Lower leg skin (tissue), 4 donors: ENCODE measurements at regions not wholly inside any gene's neighbourhood (a gene's known extent, or its start where the extent isn't known, plus 50 kb on each side); places are given as distances from the start of the nearest gene placed in this dataset.

Source experiments
- DNase-seq, 2 donors: peaks; one replicate each; pipeline ENCODE4 v3.0.0-alpha.2; 2019; ENCODE audit warnings: low spot score in 2 of 2
- H3K4me3 ChIP-seq: fragments of 200-600 bp; sonication (generic); 2 replicates; pipeline ENCODE4 v1.5.1; 2017; ENCODE audit warnings: mild to moderate bottlenecking, low read depth; ENCODE audit not compliant: poor library complexity, severe bottlenecking
- CTCF ChIP-seq, 3 donors: fragments of 450-650 bp; IDR thresholded peaks; one replicate each; pipeline ENCODE4 v1.5.1; 2016; ENCODE audit warnings: antibody characterized with exemption in 3 of 3, mild to moderate bottlenecking in 3 of 3, moderate library complexity in 2 of 3
- POLR2A ChIP-seq, 2 donors: fragments of 450-650 bp; IDR thresholded peaks; one replicate each; pipeline ENCODE4 v1.6.1; 2016 to 2017; ENCODE audit warnings: antibody characterized with exemption in 2 of 2, mild to moderate bottlenecking in 1 of 2, moderate library complexity in 1 of 2
- WGBS, 2 donors: methylation state at CpG; one replicate each; pipeline ENCODE4 v1.1.5; 2018; 5-methylcytosine and 5-hydroxymethylcytosine counted together
- intact Hi-C: fragments of 100-400 bp; cut with DNase I; formaldehyde crosslinking; loops from one replicate; pipeline ENCODE4 v1.15.0; 2023; ENCODE audit warnings: low total_unique reads

GRCh38 chr6:12480379-12480778 is 190.2 kb downstream of the EDN1 start:
- 83 to 88% methylated on average over 3 of the region's 3 CpGs for WGBS, 2 donors
- H3K4me3 ChIP-seq = no peak overlapping the region
- intact Hi-C loops = no loop called here
- DNase-seq = no peak
- TF ChIP-seq CTCF (IDR thresholded peaks at IDR 0.05) (no peak), POLR2A (IDR thresholded peaks at IDR 0.05) (no peak)

- WGBS, 2 donors = 95 to 96% methylated on average over 2 of the region's 2 CpGs
- no peak overlapping the region for H3K4me3 ChIP-seq
- intact Hi-C loops = no loop called here
- no peak for TF ChIP-seq CTCF (IDR thresholded peaks at IDR 0.05)
- no peak for TF ChIP-seq POLR2A (IDR thresholded peaks at IDR 0.05)
- no peak for DNase-seq
Measured at GRCh38 chr6:12481292-12481691, 191.1 kb downstream of the EDN1 start.

GRCh38 chr6:12481850-12482249 is 191.7 kb downstream of the EDN1 start:
- 89 to 91% methylated on average over 2 of the region's 2 CpGs for WGBS, 2 donors
- TF ChIP-seq CTCF (IDR thresholded peaks at IDR 0.05) (no peak), POLR2A (IDR thresholded peaks at IDR 0.05) (no peak)
- H3K4me3 ChIP-seq = no peak overlapping the region
- intact Hi-C loops = no loop called here
- no peak for DNase-seq

- no peak overlapping the region for H3K4me3 ChIP-seq
- WGBS, 2 donors = 75 to 81% methylated on average over 5 of the region's 5 CpGs
- no peak for TF ChIP-seq CTCF (IDR thresholded peaks at IDR 0.05)
- no peak for TF ChIP-seq POLR2A (IDR thresholded peaks at IDR 0.05)
- no peak for DNase-seq
- intact Hi-C loops = no loop called here
Measured at GRCh38 chr6:12482386-12483375, 192.5 kb downstream of the EDN1 start.

GRCh38 chr6:12483712-12484111 is 193.6 kb downstream of the EDN1 start:
- 47 to 52% methylated on average over 5 of the region's 5 CpGs for WGBS, 2 donors
- TF ChIP-seq CTCF (IDR thresholded peaks at IDR 0.05) (no peak), POLR2A (IDR thresholded peaks at IDR 0.05) (no peak)
- no peak overlapping the region for H3K4me3 ChIP-seq
- intact Hi-C loops = no loop called here
- no peak for DNase-seq
